ENCODE measurements at regions not wholly inside any gene's neighbourhood (a gene's known extent, or its start where the extent isn't known, plus 50 kb on each side); places are given as distances from the start of the nearest gene placed in this dataset.
"Not testable (repeated sequence)": the region's sequence is repeated elsewhere in the genome, so short reads cannot be mapped to it uniquely, and the experiment has no call there.

DNA sequence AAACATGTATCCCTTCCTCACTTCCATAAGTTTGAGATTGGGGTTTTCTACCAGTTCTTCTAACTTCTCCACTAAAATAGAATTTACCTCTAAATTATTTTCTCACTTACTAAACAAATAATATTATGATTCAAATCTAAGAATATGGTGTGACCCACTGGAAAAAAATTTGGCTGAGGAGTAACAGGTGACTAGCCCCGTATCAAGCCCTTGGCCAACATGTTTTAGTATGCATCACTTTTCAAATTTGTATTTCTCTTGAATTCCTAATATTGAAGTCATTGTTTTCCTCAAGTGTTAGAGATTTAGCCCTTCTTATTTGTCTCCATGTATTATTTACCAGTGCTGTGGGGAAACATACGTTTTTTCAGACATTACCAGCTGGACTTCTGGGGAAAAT is 759.4 kb downstream of the NSUN3 start:
- H3K36me3 ChIP-seq (replicated peaks; ENCODE audit: insufficient read depth, low read depth): no peaks in the 10 kb centered on the region
- TF ChIP-seq, protein P1, sequence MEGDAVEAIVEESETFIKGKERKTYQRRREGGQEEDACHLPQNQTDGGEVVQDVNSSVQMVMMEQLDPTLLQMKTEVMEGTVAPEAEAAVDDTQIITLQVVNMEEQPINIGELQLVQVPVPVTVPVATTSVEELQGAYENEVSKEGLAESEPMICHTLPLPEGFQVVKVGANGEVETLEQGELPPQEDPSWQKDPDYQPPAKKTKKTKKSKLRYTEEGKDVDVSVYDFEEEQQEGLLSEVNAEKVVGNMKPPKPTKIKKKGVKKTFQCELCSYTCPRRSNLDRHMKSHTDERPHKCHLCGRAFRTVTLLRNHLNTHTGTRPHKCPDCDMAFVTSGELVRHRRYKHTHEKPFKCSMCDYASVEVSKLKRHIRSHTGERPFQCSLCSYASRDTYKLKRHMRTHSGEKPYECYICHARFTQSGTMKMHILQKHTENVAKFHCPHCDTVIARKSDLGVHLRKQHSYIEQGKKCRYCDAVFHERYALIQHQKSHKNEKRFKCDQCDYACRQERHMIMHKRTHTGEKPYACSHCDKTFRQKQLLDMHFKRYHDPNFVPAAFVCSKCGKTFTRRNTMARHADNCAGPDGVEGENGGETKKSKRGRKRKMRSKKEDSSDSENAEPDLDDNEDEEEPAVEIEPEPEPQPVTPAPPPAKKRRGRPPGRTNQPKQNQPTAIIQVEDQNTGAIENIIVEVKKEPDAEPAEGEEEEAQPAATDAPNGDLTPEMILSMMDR (IDR thresholded peaks at IDR 0.05; ENCODE audit: poor library complexity): no peak
- TF ChIP-seq EZH2phosphoT487 (IDR thresholded peaks at IDR 0.05; ENCODE audit: low read depth, severe bottlenecking, unreplicated experiment) (no peak), EZH2 (IDR thresholded peaks at IDR 0.05; ENCODE audit: borderline replicate concordance) (no peak)
- H2AFZ ChIP-seq: no peak overlapping the region
- 78% methylated on average over 2 of the region's 2 CpGs for WGBS (ENCODE audit: low lambda C conversion rate, missing lambda C conversion rate)
- no peak for DNase-seq (ENCODE audit: low spot score)
- H3K4me2 ChIP-seq: no peak overlapping the region
- H4K20me1 ChIP-seq (ENCODE audit: insufficient read depth, poor library complexity, severe bottlenecking): no peaks in the 10 kb centered on the region
- H3K4me3 ChIP-seq: no peak overlapping the region
- no peak overlapping the region for H3K27ac ChIP-seq
- no peaks in the 10 kb centered on the region for H3K27me3 ChIP-seq
- no peaks in the 10 kb centered on the region for H3K9me2 ChIP-seq (replicated peaks; ENCODE audit: insufficient read depth)
- no peaks in the 10 kb centered on the region for H3K4me1 ChIP-seq (ENCODE audit: insufficient read depth)
- H3K9me3 ChIP-seq (ENCODE audit: low read depth): no peaks in the 10 kb centered on the region
- H3K79me2 ChIP-seq: no peaks in the 10 kb centered on the region

DNA sequence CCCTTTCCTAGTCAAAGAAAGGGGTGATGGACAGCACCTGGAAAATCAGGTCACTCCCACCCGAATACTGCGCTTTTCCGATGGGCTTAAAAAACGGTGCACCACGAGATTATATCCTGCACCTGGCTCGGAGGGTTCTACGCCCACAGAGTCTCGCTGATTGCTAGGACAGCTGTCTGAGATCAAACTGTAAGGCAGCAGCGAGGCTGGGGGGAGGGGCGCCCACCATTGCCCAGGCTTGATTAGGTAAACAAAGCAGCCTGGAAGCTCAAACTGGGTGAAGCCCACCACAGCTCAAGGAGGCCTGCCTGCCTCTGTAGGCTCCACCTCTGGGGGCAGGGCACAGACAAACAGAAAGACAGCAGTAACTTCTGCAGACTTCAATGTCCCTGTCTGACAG is 783.4 kb downstream of the NSUN3 start:
- WGBS (ENCODE audit: low lambda C conversion rate, missing lambda C conversion rate): 90% methylated on average over 9 of the region's 10 CpGs

DNA sequence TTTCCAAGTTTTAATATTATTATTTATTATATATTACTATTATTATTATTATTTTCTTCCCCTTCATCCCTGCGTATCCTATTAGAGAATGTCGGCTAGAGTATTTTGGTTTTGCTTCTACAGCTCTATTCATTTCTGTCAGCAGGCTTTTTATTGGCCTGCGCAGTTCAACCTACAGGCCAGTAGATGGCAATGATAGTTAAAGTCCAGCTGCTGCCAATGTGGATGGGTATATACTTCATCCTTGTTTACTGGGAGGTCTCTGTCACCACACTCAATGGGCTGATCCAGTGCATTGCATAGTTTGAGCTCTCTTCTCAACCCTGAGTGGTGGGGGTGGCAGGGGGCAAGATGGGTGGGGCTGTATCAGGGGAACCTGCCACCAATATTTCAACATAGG is 799.8 kb downstream of the NSUN3 start:
- Histone ChIP-seq H3K9me3 (ENCODE audit: low read depth) (no peaks in the 10 kb centered on the region), H3K27ac (no peak overlapping the region), H4K20me1 (ENCODE audit: insufficient read depth, poor library complexity, severe bottlenecking) (no peaks in the 10 kb centered on the region), H3K27me3 (no peaks in the 10 kb centered on the region), H3K4me2 (no peak overlapping the region), H3K4me1 (ENCODE audit: insufficient read depth) (no peaks in the 10 kb centered on the region), H2AFZ (no peak overlapping the region), H3K4me3 (no peak overlapping the region), H3K36me3 (replicated peaks; ENCODE audit: insufficient read depth, low read depth) (no peaks in the 10 kb centered on the region), H3K9me2 (replicated peaks; ENCODE audit: insufficient read depth) (no peaks in the 10 kb centered on the region), H3K79me2 (no peaks in the 10 kb centered on the region)
- peak; percentile 54 for DNase-seq (ENCODE audit: low spot score)
- no peak for TF ChIP-seq EZH2phosphoT487 (IDR thresholded peaks at IDR 0.05; ENCODE audit: low read depth, severe bottlenecking, unreplicated experiment)
- TF ChIP-seq, protein P1 (IDR thresholded peaks at IDR 0.05; ENCODE audit: poor library complexity): peak; percentile 59
- WGBS (ENCODE audit: low lambda C conversion rate, missing lambda C conversion rate): 59% methylated on average over 3 of the region's 3 CpGs

More for the DNA sequence above, 783.4 kb downstream of the NSUN3 start:
- not testable (repeated sequence) for H2AFZ ChIP-seq; H3K27ac ChIP-seq; H3K4me3 ChIP-seq; H4K20me1 ChIP-seq (ENCODE audit: insufficient read depth, poor library complexity, severe bottlenecking); H3K4me1 ChIP-seq (ENCODE audit: insufficient read depth); H3K27me3 ChIP-seq; H3K4me2 ChIP-seq; H3K9me3 ChIP-seq (ENCODE audit: low read depth); H3K9me2 ChIP-seq (replicated peaks; ENCODE audit: insufficient read depth); H3K36me3 ChIP-seq (replicated peaks; ENCODE audit: insufficient read depth, low read depth); DNase-seq (ENCODE audit: low spot score); H3K79me2 ChIP-seq

DNA sequence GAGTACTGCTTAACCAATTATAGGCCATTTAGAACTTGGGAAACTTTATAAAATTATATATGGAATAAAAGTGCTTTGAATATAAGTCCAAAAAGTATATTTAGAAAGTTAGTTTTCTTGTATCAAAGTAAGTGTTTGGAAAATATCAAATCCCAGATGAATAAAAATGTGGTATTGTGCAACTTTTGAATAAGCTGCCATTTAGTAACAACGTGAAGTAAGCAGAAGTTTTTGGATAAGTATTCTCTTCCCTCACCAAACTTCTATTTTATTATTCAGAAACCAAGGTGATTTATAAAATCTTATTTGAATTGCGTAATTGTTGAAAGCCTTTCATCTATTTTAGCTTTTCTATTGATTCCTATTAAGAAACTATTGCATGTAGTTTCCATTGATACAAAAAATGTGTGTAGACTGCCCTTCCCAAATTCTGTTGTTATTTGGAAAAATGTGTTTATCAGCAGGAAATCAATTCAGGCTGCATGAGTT is 806.2 kb downstream of the NSUN3 start:
- WGBS (ENCODE audit: low lambda C conversion rate, missing lambda C conversion rate): 69% methylated on average over 2 of the region's 2 CpGs

More for the DNA sequence above, 806.2 kb downstream of the NSUN3 start:
- TF ChIP-seq EZH2phosphoT487 (IDR thresholded peaks at IDR 0.05; ENCODE audit: low read depth, severe bottlenecking, unreplicated experiment) (no peak), EZH2 (IDR thresholded peaks at IDR 0.05; ENCODE audit: borderline replicate concordance) (no peak)
- TF ChIP-seq, protein P1 (IDR thresholded peaks at IDR 0.05; ENCODE audit: poor library complexity): no peak
- Histone ChIP-seq H3K36me3 (replicated peaks; ENCODE audit: insufficient read depth, low read depth) (no peaks in the 10 kb centered on the region), H3K27me3 (no peaks in the 10 kb centered on the region), H3K9me3 (ENCODE audit: low read depth) (no peaks in the 10 kb centered on the region), H2AFZ (no peak overlapping the region), H3K4me2 (no peak overlapping the region), H3K9me2 (replicated peaks; ENCODE audit: insufficient read depth) (no peaks in the 10 kb centered on the region), H4K20me1 (ENCODE audit: insufficient read depth, poor library complexity, severe bottlenecking) (no peaks in the 10 kb centered on the region), H3K4me3 (no peak overlapping the region), H3K27ac (no peak overlapping the region), H3K79me2 (no peaks in the 10 kb centered on the region), H3K4me1 (ENCODE audit: insufficient read depth) (no peaks in the 10 kb centered on the region)
- no peak for DNase-seq (ENCODE audit: low spot score)
